Neural cell (in vitro differentiated cells): ENCODE measurements at regions not wholly inside any gene's neighbourhood (a gene's known extent, or its start where the extent isn't known, plus 50 kb on each side); places are given as distances from the start of the nearest gene placed in this dataset.

Source experiments
- H2AFZ ChIP-seq: fragments of 200-600, 300-800 bp; sonication (generic), shearing (Covaris generic); 2 replicates; pipeline ENCODE4 v1.6.0; 2014; ENCODE audit warnings: low read depth, mild to moderate bottlenecking, antibody characterized with exemption, low read length, moderate library complexity
- H3F3A ChIP-seq: fragments of 200-600 bp; shearing (Covaris generic); 2 replicates; pipeline ENCODE4 v1.6.1; 2016; ENCODE audit warnings: mild to moderate bottlenecking, moderate library complexity, mixed read lengths, antibody characterized with exemption, low read length; ENCODE audit not compliant: insufficient read depth, poor library complexity, severe bottlenecking
- H3K27ac ChIP-seq: fragments of 200-600, 300-800 bp; sonication (generic), shearing (Covaris generic); 2 replicates; pipeline ENCODE4 v1.5.1; 2014; ENCODE audit warnings: mild to moderate bottlenecking, low read length, moderate library complexity
- H3K27me3 ChIP-seq: fragments of 300-800, 200-600 bp; sonication (generic), shearing (Covaris generic); 2 replicates; pipeline ENCODE4 v1.6.0; 2014; ENCODE audit warnings: mild to moderate bottlenecking, low read depth, low read length, moderate library complexity; ENCODE audit not compliant: insufficient read depth
- H3K36me3 ChIP-seq: fragments of 300-800, 200-600 bp; sonication (generic), shearing (Covaris generic); 2 replicates; pipeline ENCODE4 v1.5.1; 2014; ENCODE audit warnings: mild to moderate bottlenecking, antibody characterized with exemption, low read length, moderate library complexity; ENCODE audit not compliant: insufficient read depth
- H3K4me2 ChIP-seq: fragments of 300-800, 200-600 bp; sonication (generic), shearing (Covaris generic); 2 replicates; pipeline ENCODE4 v1.6.0; 2014; ENCODE audit warnings: mild to moderate bottlenecking, low read length
- H3K4me3 ChIP-seq: fragments of 300-800, 200-600 bp; sonication (generic), shearing (Covaris generic); 2 replicates; pipeline ENCODE4 v1.5.1; 2014; ENCODE audit warnings: mild to moderate bottlenecking, low read length, moderate library complexity
- H3K79me2 ChIP-seq: fragments of 200-600 bp; shearing (Covaris generic); replicated peaks from 2 replicates; pipeline ENCODE4 v1.6.0; 2014; ENCODE audit warnings: mild to moderate bottlenecking, low read length, moderate library complexity; ENCODE audit not compliant: insufficient read depth
- H3K9ac ChIP-seq: fragments of 300-800, 200-600 bp; sonication (generic), shearing (Covaris generic); 2 replicates; pipeline ENCODE4 v1.6.1; 2016; ENCODE audit warnings: mild to moderate bottlenecking, low read length, mixed read lengths
- H3K9me2 ChIP-seq: fragments of 200-600 bp; shearing (Covaris generic); 2 replicates; pipeline ENCODE4 v1.6.1; 2016; ENCODE audit warnings: mild to moderate bottlenecking, low read length, mixed read lengths; ENCODE audit not compliant: insufficient read depth
- H3K9me3 ChIP-seq: fragments of 200-600, 300-800 bp; sonication (generic), shearing (Covaris generic); 2 replicates; pipeline ENCODE4 v1.6.1; 2016; ENCODE audit warnings: mild to moderate bottlenecking, mixed run types, low read length, moderate library complexity, mixed read lengths
- H4K20me1 ChIP-seq: fragments of 200-600 bp; shearing (Covaris generic); 2 replicates; pipeline ENCODE4 v1.6.1; 2016; ENCODE audit warnings: mild to moderate bottlenecking, mixed run types; ENCODE audit not compliant: insufficient read depth
- CTCF ChIP-seq: fragments of 450-650 bp; IDR thresholded peaks from 2 replicates; pipeline ENCODE4 v1.5.1; 2014; ENCODE audit warnings: antibody characterized with exemption, mild to moderate bottlenecking, moderate library complexity; ENCODE audit not compliant: poor library complexity, severe bottlenecking
- EP300 ChIP-seq: fragments of 450-650 bp; conservative IDR thresholded peaks from 2 replicates; pipeline ENCODE4 v1.6.1; 2014; ENCODE audit warnings: antibody characterized with exemption, mild to moderate bottlenecking, moderate library complexity; ENCODE audit not compliant: poor library complexity, severe bottlenecking
- EZH2 ChIP-seq: fragments of 200-600, 300-800 bp; shearing (Covaris generic), sonication (generic); IDR thresholded peaks from 2 replicates; pipeline ENCODE4 v1.6.1; 2014; ENCODE audit warnings: antibody characterized with exemption, low read length, borderline replicate concordance, mild to moderate bottlenecking; ENCODE audit not compliant: insufficient read depth, poor library complexity, severe bottlenecking
- MXI1 ChIP-seq: fragments of 450-650 bp; conservative IDR thresholded peaks from 2 replicates; pipeline ENCODE4 v1.6.1; 2014; ENCODE audit warnings: antibody characterized with exemption, mild to moderate bottlenecking; ENCODE audit not compliant: poor library complexity, severe bottlenecking
- POLR2AphosphoS5 ChIP-seq: IDR thresholded peaks from 2 replicates; pipeline ENCODE4 v1.6.1; 2012
- RAD21 ChIP-seq: fragments of 450-650 bp; conservative IDR thresholded peaks from 2 replicates; pipeline ENCODE4 v1.6.1; 2014; ENCODE audit warnings: antibody characterized with exemption, mild to moderate bottlenecking, moderate library complexity
- REST ChIP-seq: IDR thresholded peaks from 2 replicates; pipeline ENCODE4 v1.6.1; 2012; ENCODE audit warnings: borderline replicate concordance
- SMC3 ChIP-seq: fragments of 450-650 bp; conservative IDR thresholded peaks from 2 replicates; pipeline ENCODE4 v1.6.1; 2014; ENCODE audit warnings: antibody characterized with exemption, mild to moderate bottlenecking, moderate library complexity; ENCODE audit not compliant: poor library complexity
- TAF1 ChIP-seq: IDR thresholded peaks from 2 replicates; pipeline ENCODE4 v1.6.1; 2012; ENCODE audit warnings: low read depth

- Histone ChIP-seq H2AFZ (no peak overlapping the region), H3K27ac (no peak overlapping the region), H3K36me3 (no peaks in the 10 kb centered on the region), H3K27me3 (no peaks in the 10 kb centered on the region), H3F3A (peaks cover 6% of the 10 kb centered on the region), H3K9me2 (no peaks in the 10 kb centered on the region), H3K79me2 (no peaks in the 10 kb centered on the region), H4K20me1 (no peaks in the 10 kb centered on the region), H3K4me3 (no peak overlapping the region), H3K9ac (no peak overlapping the region), H3K4me2 (no peak overlapping the region), H3K9me3 (no peaks in the 10 kb centered on the region)
- TF ChIP-seq RAD21 (no peak), CTCF (no peak), POLR2AphosphoS5 (no peak), REST (no peak), TAF1 (no peak), SMC3 (no peak), EP300 (no peak), MXI1 (no peak)
Measured at GRCh38 chr16:65309354-65309753, 187.5 kb upstream of the CDH11 start.

GRCh38 chr16:65308506-65308905 lies 186.6 kb upstream of the CDH11 start:
- H3F3A ChIP-seq = peaks cover 2% of the 10 kb centered on the region
- H3K9me2 ChIP-seq = no peaks in the 10 kb centered on the region
- no peaks in the 10 kb centered on the region for H3K79me2 ChIP-seq
- no peak overlapping the region for H3K9ac ChIP-seq
- no peak overlapping the region for H3K4me2 ChIP-seq
- no peak overlapping the region for H3K27ac ChIP-seq
- no peaks in the 10 kb centered on the region for H3K9me3 ChIP-seq
- TF ChIP-seq TAF1 (no peak), MXI1 (no peak), POLR2AphosphoS5 (no peak), REST (no peak), EP300 (no peak), CTCF (no peak), SMC3 (no peak), EZH2 (no peak), RAD21 (no peak)
- H4K20me1 ChIP-seq = no peaks in the 10 kb centered on the region
- H3K27me3 ChIP-seq = no peaks in the 10 kb centered on the region
- H3K4me3 ChIP-seq = no peak overlapping the region
- H3K36me3 ChIP-seq = no peaks in the 10 kb centered on the region
- no peak overlapping the region for H2AFZ ChIP-seq
